ENCODE measurements at regions not wholly inside any gene's neighbourhood (a gene's known extent, or its start where the extent isn't known, plus 50 kb on each side); places are given as distances from the start of the nearest gene placed in this dataset.

- Histone ChIP-seq H3K4me3 (ENCODE audit: insufficient read depth, low read length, poor library complexity, severe bottlenecking) (no peak overlapping the region), H3K4me2 (ENCODE audit: low read depth, low read length, poor library complexity, severe bottlenecking) (no peak overlapping the region), H3K36me3 (ENCODE audit: low read length) (no peaks in the 10 kb centered on the region), H3K27ac (ENCODE audit: low read depth, low read length) (no peak overlapping the region), H3K27me3 (ENCODE audit: low read length) (no peaks in the 10 kb centered on the region), H3K9me3 (ENCODE audit: insufficient read depth, low read length) (no peaks in the 10 kb centered on the region), H2AFZ (ENCODE audit: low read depth, low read length, severe bottlenecking) (no peak overlapping the region), H4K20me1 (ENCODE audit: low read depth, low read length) (no peaks in the 10 kb centered on the region), H3K9ac (ENCODE audit: low read length) (no peak overlapping the region), H3K79me2 (ENCODE audit: insufficient read depth, low read length) (no peaks in the 10 kb centered on the region), H3F3A (ENCODE audit: insufficient read depth) (no peaks in the 10 kb centered on the region), H3K9me2 (replicated peaks; ENCODE audit: insufficient read depth, low read length) (no peaks in the 10 kb centered on the region)
- no peak for TF ChIP-seq CTCF (IDR thresholded peaks at IDR 0.05; ENCODE audit: insufficient read depth, low read length, poor library complexity, severe bottlenecking)
These were observed 418.2 kb downstream of the HAPSTR1 start for GRCh38 chr16:9509663-9510062.

- Histone ChIP-seq H3K9me2 (replicated peaks; ENCODE audit: insufficient read depth, low read length) (no peaks in the 10 kb centered on the region), H3K4me2 (ENCODE audit: low read depth, low read length, poor library complexity, severe bottlenecking) (no peak overlapping the region), H3K36me3 (ENCODE audit: low read length) (no peaks in the 10 kb centered on the region), H3F3A (ENCODE audit: insufficient read depth) (no peaks in the 10 kb centered on the region), H3K79me2 (ENCODE audit: insufficient read depth, low read length) (no peaks in the 10 kb centered on the region), H3K9me3 (ENCODE audit: insufficient read depth, low read length) (no peaks in the 10 kb centered on the region), H3K4me3 (ENCODE audit: insufficient read depth, low read length, poor library complexity, severe bottlenecking) (no peak overlapping the region), H3K27ac (ENCODE audit: low read depth, low read length) (no peak overlapping the region), H2AFZ (ENCODE audit: low read depth, low read length, severe bottlenecking) (no peak overlapping the region), H3K9ac (ENCODE audit: low read length) (no peak overlapping the region), H4K20me1 (ENCODE audit: low read depth, low read length) (no peaks in the 10 kb centered on the region), H3K27me3 (ENCODE audit: low read length) (no peaks in the 10 kb centered on the region)
- TF ChIP-seq EZH2phosphoT487 (conservative IDR thresholded peaks at IDR 0.05; ENCODE audit: low read length) (no peak), CTCF (IDR thresholded peaks at IDR 0.05; ENCODE audit: insufficient read depth, low read length, poor library complexity, severe bottlenecking) (no peak)
These were observed 419.9 kb downstream of the HAPSTR1 start for GRCh38 chr16:9511389-9511788.

- no peak overlapping the region for H2AFZ ChIP-seq (ENCODE audit: low read depth, low read length, severe bottlenecking)
- H3K9ac ChIP-seq (ENCODE audit: low read length) = no peak overlapping the region
- no peak overlapping the region for H3K27ac ChIP-seq (ENCODE audit: low read depth, low read length)
- TF ChIP-seq EZH2phosphoT487 (conservative IDR thresholded peaks at IDR 0.05; ENCODE audit: low read length) (no peak), CTCF (IDR thresholded peaks at IDR 0.05; ENCODE audit: insufficient read depth, low read length, poor library complexity, severe bottlenecking) (no peak)
- H4K20me1 ChIP-seq (ENCODE audit: low read depth, low read length) = no peaks in the 10 kb centered on the region
- no peaks in the 10 kb centered on the region for H3K9me2 ChIP-seq (replicated peaks; ENCODE audit: insufficient read depth, low read length)
- H3K79me2 ChIP-seq (ENCODE audit: insufficient read depth, low read length) = no peaks in the 10 kb centered on the region
- no peaks in the 10 kb centered on the region for H3K36me3 ChIP-seq (ENCODE audit: low read length)
- H3K27me3 ChIP-seq (ENCODE audit: low read length) = no peaks in the 10 kb centered on the region
- H3K4me3 ChIP-seq (ENCODE audit: insufficient read depth, low read length, poor library complexity, severe bottlenecking) = no peak overlapping the region
- no peaks in the 10 kb centered on the region for H3F3A ChIP-seq (ENCODE audit: insufficient read depth)
- no peaks in the 10 kb centered on the region for H3K9me3 ChIP-seq (ENCODE audit: insufficient read depth, low read length)
- H3K4me2 ChIP-seq (ENCODE audit: low read depth, low read length, poor library complexity, severe bottlenecking) = no peak overlapping the region
These were observed 425.0 kb downstream of the HAPSTR1 start for GRCh38 chr16:9516444-9516843.

GRCh38 chr16:9518051-9518450 lies 426.6 kb downstream of the HAPSTR1 start:
- no peak for TF ChIP-seq EZH2phosphoT487 (conservative IDR thresholded peaks at IDR 0.05; ENCODE audit: low read length)
- Histone ChIP-seq H2AFZ (ENCODE audit: low read depth, low read length, severe bottlenecking) (no peak overlapping the region), H3K27ac (ENCODE audit: low read depth, low read length) (no peak overlapping the region)

More at GRCh38 chr16:9518051-9518450, 426.6 kb downstream of the HAPSTR1 start:
- no peaks in the 10 kb centered on the region for H3K27me3 ChIP-seq (ENCODE audit: low read length)
- no peaks in the 10 kb centered on the region for H4K20me1 ChIP-seq (ENCODE audit: low read depth, low read length)
- H3K36me3 ChIP-seq (ENCODE audit: low read length) = no peaks in the 10 kb centered on the region
- no peaks in the 10 kb centered on the region for H3K9me2 ChIP-seq (replicated peaks; ENCODE audit: insufficient read depth, low read length)
- H3K79me2 ChIP-seq (ENCODE audit: insufficient read depth, low read length) = no peaks in the 10 kb centered on the region
- H3F3A ChIP-seq (ENCODE audit: insufficient read depth) = no peaks in the 10 kb centered on the region
- H3K9me3 ChIP-seq (ENCODE audit: insufficient read depth, low read length) = no peaks in the 10 kb centered on the region
- H3K4me2 ChIP-seq (ENCODE audit: low read depth, low read length, poor library complexity, severe bottlenecking) = no peak overlapping the region
- no peak overlapping the region for H3K9ac ChIP-seq (ENCODE audit: low read length)
- no peak overlapping the region for H3K4me3 ChIP-seq (ENCODE audit: insufficient read depth, low read length, poor library complexity, severe bottlenecking)
